ENCODE measurements at regions not wholly inside any gene's neighbourhood (a gene's known extent, or its start where the extent isn't known, plus 50 kb on each side); places are given as distances from the start of the nearest gene placed in this dataset.
"Not testable (repeated sequence)": the region's sequence is repeated elsewhere in the genome, so short reads cannot be mapped to it uniquely, and the experiment has no call there.

- no peak for DNase-seq (ENCODE audit: low read depth)
These were observed 56.4 kb downstream of the FOXF2 start for GRCh38 chr6:1445650-1446330.

- no peak for DNase-seq (ENCODE audit: low read depth)
These were observed 60.5 kb downstream of the FOXF2 start for GRCh38 chr6:1449896-1450295.

- DNase-seq (ENCODE audit: low read depth): no peak
These were observed 63.6 kb downstream of the FOXF2 start for GRCh38 chr6:1453024-1453423.

- DNase-seq (ENCODE audit: low read depth): not testable (repeated sequence)
These were observed 67.4 kb downstream of the FOXF2 start for GRCh38 chr6:1456816-1457215.

- DNase-seq (ENCODE audit: low read depth): no peak
These were observed 71.8 kb downstream of the FOXF2 start for GRCh38 chr6:1461207-1461606.

GRCh38 chr6:1461736-1462135 is 72.4 kb downstream of the FOXF2 start:
- no peak for DNase-seq (ENCODE audit: low read depth)

GRCh38 chr6:1463275-1463674 is 73.9 kb downstream of the FOXF2 start:
- no peak for DNase-seq (ENCODE audit: low read depth)

GRCh38 chr6:1463751-1464426 is 74.5 kb downstream of the FOXF2 start:
- no peak for DNase-seq (ENCODE audit: low read depth)

- no peak for DNase-seq (ENCODE audit: low read depth)
These were observed 75.5 kb downstream of the FOXF2 start for GRCh38 chr6:1464781-1465370.

GRCh38 chr6:1468126-1468525 is 78.8 kb downstream of the FOXF2 start:
- no peak for DNase-seq (ENCODE audit: low read depth)

GRCh38 chr6:1470040-1470439 is 80.7 kb downstream of the FOXF2 start:
- no peak for DNase-seq (ENCODE audit: low read depth)

- no peak for DNase-seq (ENCODE audit: low read depth)
These were observed 83.3 kb downstream of the FOXF2 start for GRCh38 chr6:1472643-1473042.

GRCh38 chr6:1473166-1473565 is 83.8 kb downstream of the FOXF2 start:
- no peak for DNase-seq (ENCODE audit: low read depth)

GRCh38 chr6:1473598-1473997 is 84.2 kb downstream of the FOXF2 start:
- DNase-seq (ENCODE audit: low read depth): no peak

- no peak for DNase-seq (ENCODE audit: low read depth)
These were observed 84.8 kb downstream of the FOXF2 start for GRCh38 chr6:1474205-1474604.

- no peak for DNase-seq (ENCODE audit: low read depth)
These were observed 85.8 kb downstream of the FOXF2 start for GRCh38 chr6:1475174-1475573.

GRCh38 chr6:1477432-1478090 is 88.2 kb downstream of the FOXF2 start:
- no peak for DNase-seq (ENCODE audit: low read depth)

- DNase-seq (ENCODE audit: low read depth): not testable (repeated sequence)
These were observed 88.9 kb downstream of the FOXF2 start for GRCh38 chr6:1478163-1478826.

GRCh38 chr6:1479095-1479494 is 89.7 kb downstream of the FOXF2 start:
- DNase-seq (ENCODE audit: low read depth): no peak

- DNase-seq (ENCODE audit: low read depth): no peak
These were observed 90.3 kb downstream of the FOXF2 start for GRCh38 chr6:1479601-1480221.

GRCh38 chr6:1481286-1481685 is 91.9 kb downstream of the FOXF2 start:
- no peak for DNase-seq (ENCODE audit: low read depth)
